ENCODE measurements at regions not wholly inside any gene's neighbourhood (a gene's known extent, or its start where the extent isn't known, plus 50 kb on each side); places are given as distances from the start of the nearest gene placed in this dataset.
"Not testable (repeated sequence)": the region's sequence is repeated elsewhere in the genome, so short reads cannot be mapped to it uniquely, and the experiment has no call there.

- not testable (repeated sequence) for DNase-seq (ENCODE audit: low read depth)
These were observed 263.3 kb upstream of the SFSWAP start for GRCh38 chr12:131447636-131448035.

- DNase-seq (ENCODE audit: low read depth), result no peak
These were observed 262.6 kb upstream of the SFSWAP start for GRCh38 chr12:131448254-131448795.

GRCh38 chr12:131449027-131449426 is 261.9 kb upstream of the SFSWAP start:
- DNase-seq (ENCODE audit: low read depth), result no peak

GRCh38 chr12:131452444-131452860 is 258.4 kb upstream of the SFSWAP start:
- no peak for DNase-seq (ENCODE audit: low read depth)

GRCh38 chr12:131454418-131455217 is 256.3 kb upstream of the SFSWAP start:
- peak; percentile 55 for DNase-seq (ENCODE audit: low read depth)

GRCh38 chr12:131455218-131455506 is 255.7 kb upstream of the SFSWAP start:
- no peak for DNase-seq (ENCODE audit: low read depth)

- DNase-seq (ENCODE audit: low read depth), result no peak
These were observed 255.2 kb upstream of the SFSWAP start for GRCh38 chr12:131455581-131456110.

GRCh38 chr12:131456301-131457027 is 254.4 kb upstream of the SFSWAP start:
- DNase-seq (ENCODE audit: low read depth), result no peak

- no peak for DNase-seq (ENCODE audit: low read depth)
These were observed 253.9 kb upstream of the SFSWAP start for GRCh38 chr12:131457028-131457310.

GRCh38 chr12:131457331-131458047 is 253.4 kb upstream of the SFSWAP start:
- DNase-seq (ENCODE audit: low read depth), result no peak

- no peak for DNase-seq (ENCODE audit: low read depth)
These were observed 252.9 kb upstream of the SFSWAP start for GRCh38 chr12:131458048-131458374.

GRCh38 chr12:131458931-131459772 is 251.7 kb upstream of the SFSWAP start:
- no peak for DNase-seq (ENCODE audit: low read depth)

- DNase-seq (ENCODE audit: low read depth), result no peak
These were observed 251.0 kb upstream of the SFSWAP start for GRCh38 chr12:131459773-131460365.

- no peak for DNase-seq (ENCODE audit: low read depth)
These were observed 250.4 kb upstream of the SFSWAP start for GRCh38 chr12:131460520-131460919.

GRCh38 chr12:131461096-131461495 is 249.8 kb upstream of the SFSWAP start:
- DNase-seq (ENCODE audit: low read depth), result no peak

- no peak for DNase-seq (ENCODE audit: low read depth)
These were observed 247.7 kb upstream of the SFSWAP start for GRCh38 chr12:131463174-131463573.

GRCh38 chr12:131464081-131464480 is 246.8 kb upstream of the SFSWAP start:
- no peak for DNase-seq (ENCODE audit: low read depth)

GRCh38 chr12:131466306-131466705 is 244.6 kb upstream of the SFSWAP start:
- no peak for DNase-seq (ENCODE audit: low read depth)

GRCh38 chr12:131466932-131467331 is 244.0 kb upstream of the SFSWAP start:
- DNase-seq (ENCODE audit: low read depth), result no peak

- DNase-seq (ENCODE audit: low read depth), result no peak
These were observed 242.7 kb upstream of the SFSWAP start for GRCh38 chr12:131468206-131468605.

- DNase-seq (ENCODE audit: low read depth), result not testable (repeated sequence)
These were observed 240.9 kb upstream of the SFSWAP start for GRCh38 chr12:131469945-131470344.
